Astrocyte (in vitro differentiated cells and primary cell): ENCODE measurements at regions not wholly inside any gene's neighbourhood (a gene's known extent, or its start where the extent isn't known, plus 50 kb on each side); places are given as distances from the start of the nearest gene placed in this dataset.
A peak's percentile ranks its signal among the peaks of the same experiment; 100 is the strongest.

Source experiments
- DNase-seq: peaks from one replicate; pipeline ENCODE4 v3.0.0-alpha.2; 2010; ENCODE audit warnings: low read depth
- FAIRE-seq: peaks from 2 replicates; lab custom pipeline; 2011; peaks lifted over from hg19 to GRCh38; lab: Jason Lieb, UNC
- H2AFZ ChIP-seq: 2 replicates; pipeline ENCODE4 v1.6.0; 2012; ENCODE audit warnings: low read depth, low read length, inconsistent platforms
- H3K27ac ChIP-seq: 2 replicates; pipeline ENCODE4 v1.5.1; 2011; ENCODE audit warnings: low read depth, low read length, inconsistent platforms
- H3K27me3 ChIP-seq: 2 replicates; pipeline ENCODE4 v1.6.0; 2011; ENCODE audit warnings: low read length, inconsistent platforms; ENCODE audit not compliant: insufficient read depth
- H3K36me3 ChIP-seq: 2 replicates; pipeline ENCODE4 v1.5.1; 2011; ENCODE audit warnings: low read length, inconsistent platforms; ENCODE audit not compliant: insufficient read depth
- H3K4me1 ChIP-seq: 2 replicates; pipeline ENCODE4 v1.5.1; 2011; ENCODE audit warnings: low read length, inconsistent platforms; ENCODE audit not compliant: insufficient read depth
- H3K4me2 ChIP-seq: 2 replicates; pipeline ENCODE4 v1.6.0; 2012; ENCODE audit warnings: low read length, inconsistent platforms
- H3K4me3 ChIP-seq: 2 replicates; pipeline ENCODE4 v1.5.1; 2011; ENCODE audit warnings: low read depth, mild to moderate bottlenecking, low read length, inconsistent platforms; ENCODE audit not compliant: insufficient read depth
- H3K79me2 ChIP-seq: 2 replicates; pipeline ENCODE4 v1.6.0; 2012; ENCODE audit warnings: mild to moderate bottlenecking, low read length, inconsistent platforms; ENCODE audit not compliant: insufficient read depth
- H3K9ac ChIP-seq: 2 replicates; pipeline ENCODE4 v1.6.0; 2012; ENCODE audit warnings: mild to moderate bottlenecking, low read length, inconsistent platforms
- H3K9me3 ChIP-seq: 2 replicates; pipeline ENCODE4 v1.5.1; 2012; ENCODE audit warnings: low read depth, mild to moderate bottlenecking, low read length, inconsistent platforms; ENCODE audit not compliant: insufficient read depth
- H4K20me1 ChIP-seq: 2 replicates; pipeline ENCODE4 v1.6.0; 2012; ENCODE audit warnings: low read length, inconsistent platforms; ENCODE audit not compliant: insufficient read depth
- H3K27ac Mint-ChIP-seq: one replicate; pipeline ENCODE4 v1.8.0; 2021; ENCODE audit warnings: mild to moderate bottlenecking, mixed read lengths; ENCODE audit not compliant: unreplicated experiment
- H3K27me3 Mint-ChIP-seq: one replicate; pipeline ENCODE4 v1.8.0; 2021; ENCODE audit warnings: low read depth, mixed read lengths; ENCODE audit not compliant: unreplicated experiment
- H3K36me3 Mint-ChIP-seq: one replicate; pipeline ENCODE4 v1.8.0; 2021; ENCODE audit warnings: low read depth, mixed read lengths; ENCODE audit not compliant: unreplicated experiment
- H3K4me1 Mint-ChIP-seq: one replicate; pipeline ENCODE4 v1.8.0; 2021; ENCODE audit warnings: low read depth, mixed read lengths; ENCODE audit not compliant: unreplicated experiment
- H3K4me3 Mint-ChIP-seq: one replicate; pipeline ENCODE4 v1.8.0; 2021; ENCODE audit warnings: mild to moderate bottlenecking, moderate library complexity, mixed read lengths; ENCODE audit not compliant: unreplicated experiment
- H3K9me3 Mint-ChIP-seq: one replicate; pipeline ENCODE4 v1.8.0; 2021; ENCODE audit warnings: mild to moderate bottlenecking, mixed read lengths; ENCODE audit not compliant: unreplicated experiment
- CTCF ChIP-seq: IDR thresholded peaks from 2 replicates; pipeline ENCODE4 v1.5.1; 2011; ENCODE audit warnings: low read depth, mild to moderate bottlenecking, inconsistent platforms, low read length, moderate library complexity; ENCODE audit not compliant: insufficient read depth
- EZH2 ChIP-seq: IDR thresholded peaks from 2 replicates; pipeline ENCODE4 v1.6.1; 2012; ENCODE audit warnings: mild to moderate bottlenecking, low read length, inconsistent platforms; ENCODE audit not compliant: insufficient read depth

- no peaks in the 10 kb centered on the region for H3K36me3 Mint-ChIP-seq
- FAIRE-seq (no peak), DNase-seq (no peak)
- no peak overlapping the region for H3K4me2 ChIP-seq
- no peaks in the 10 kb centered on the region for H3K4me1 ChIP-seq
- H3K4me3 ChIP-seq, result no peak overlapping the region
- no peak overlapping the region for H2AFZ ChIP-seq
- no peaks in the 10 kb centered on the region for H3K36me3 ChIP-seq
- no peaks in the 10 kb centered on the region for H3K4me1 Mint-ChIP-seq
- H3K9ac ChIP-seq, result no peak overlapping the region
- H3K27ac Mint-ChIP-seq, result no peak overlapping the region
- H3K27ac ChIP-seq, result no peak overlapping the region
- H3K27me3 ChIP-seq, result no peaks in the 10 kb centered on the region
- no peak for TF ChIP-seq CTCF
- H4K20me1 ChIP-seq, result no peaks in the 10 kb centered on the region
- H3K9me3 ChIP-seq, result no peaks in the 10 kb centered on the region
- H3K79me2 ChIP-seq, result no peaks in the 10 kb centered on the region
- H3K9me3 Mint-ChIP-seq, result no peaks in the 10 kb centered on the region
- no peak overlapping the region for H3K4me3 Mint-ChIP-seq
- no peaks in the 10 kb centered on the region for H3K27me3 Mint-ChIP-seq
Observed at GRCh38 chrX:102043380-102043779, 82.1 kb upstream of the TCEAL2 start.

- H3K27me3 ChIP-seq, result no peaks in the 10 kb centered on the region
- no peak overlapping the region for H3K4me2 ChIP-seq
- Mint-ChIP-seq H3K4me1 (no peaks in the 10 kb centered on the region), H3K4me3 (no peak overlapping the region), H3K36me3 (no peaks in the 10 kb centered on the region), H3K9me3 (no peaks in the 10 kb centered on the region), H3K27ac (no peak overlapping the region), H3K27me3 (no peaks in the 10 kb centered on the region)
- FAIRE-seq (peak; percentile 54), DNase-seq (no peak)
- H3K36me3 ChIP-seq, result no peaks in the 10 kb centered on the region
- no peak overlapping the region for H3K4me3 ChIP-seq
- TF ChIP-seq CTCF (no peak), EZH2 (no peak)
- H3K79me2 ChIP-seq, result no peaks in the 10 kb centered on the region
- no peaks in the 10 kb centered on the region for H3K9me3 ChIP-seq
- no peak overlapping the region for H2AFZ ChIP-seq
- H3K27ac ChIP-seq, result no peak overlapping the region
- no peaks in the 10 kb centered on the region for H3K4me1 ChIP-seq
- no peaks in the 10 kb centered on the region for H4K20me1 ChIP-seq
- H3K9ac ChIP-seq, result no peak overlapping the region
Observed at GRCh38 chrX:102042372-102043325, 82.8 kb upstream of the TCEAL2 start.

- peaks cover 17% of the 10 kb centered on the region for H3K9me3 Mint-ChIP-seq
- DNase-seq, result no peak
Observed at GRCh38 chrX:102029026-102029425, 96.5 kb upstream of the TCEAL2 start.

More at GRCh38 chrX:102029026-102029425, 96.5 kb upstream of the TCEAL2 start:
- Histone ChIP-seq H3K79me2 (no peaks in the 10 kb centered on the region), H3K27me3 (no peaks in the 10 kb centered on the region), H3K4me3 (no peak overlapping the region), H3K4me1 (no peaks in the 10 kb centered on the region), H4K20me1 (no peaks in the 10 kb centered on the region), H3K9me3 (no peaks in the 10 kb centered on the region), H3K27ac (no peak overlapping the region), H3K4me2 (no peak overlapping the region), H2AFZ (no peak overlapping the region), H3K9ac (no peak overlapping the region), H3K36me3 (no peaks in the 10 kb centered on the region)
- Mint-ChIP-seq H3K36me3 (no peaks in the 10 kb centered on the region), H3K27ac (no peak overlapping the region), H3K4me3 (no peak overlapping the region), H3K4me1 (no peaks in the 10 kb centered on the region), H3K27me3 (no peaks in the 10 kb centered on the region)
- no peak for TF ChIP-seq EZH2
- no peak for TF ChIP-seq CTCF
- FAIRE-seq, result no peak
